Cardiac fibroblast (primary cell): ENCODE measurements at regions not wholly inside any gene's neighbourhood (a gene's known extent, or its start where the extent isn't known, plus 50 kb on each side); places are given as distances from the start of the nearest gene placed in this dataset.

Experiments used
- DNase-seq, 2 donors: peaks; one replicate each; pipeline versions ENCODE4 v3.0.0 to v3.0.0-alpha.2; 2010; ENCODE audit warnings: low read depth in 2 of 2
- H3K4me3 ChIP-seq, 2 donors: replicated peaks in 1 of 2; 1 replicate in 1 of 2; 2 replicates in 1 of 2; pipeline ENCODE4 v1.5.1; 2011; ENCODE audit warnings: low read depth in 2 of 2, low read length in 2 of 2, mild to moderate bottlenecking in 2 of 2, moderate library complexity in 1 of 2
- TF ChIP-seq, protein P1 (sequence below): IDR thresholded peaks from one replicate; pipeline ENCODE4 v1.5.1; 2011; ENCODE audit warnings: low read depth, mild to moderate bottlenecking, low read length, inconsistent platforms

DNA sequence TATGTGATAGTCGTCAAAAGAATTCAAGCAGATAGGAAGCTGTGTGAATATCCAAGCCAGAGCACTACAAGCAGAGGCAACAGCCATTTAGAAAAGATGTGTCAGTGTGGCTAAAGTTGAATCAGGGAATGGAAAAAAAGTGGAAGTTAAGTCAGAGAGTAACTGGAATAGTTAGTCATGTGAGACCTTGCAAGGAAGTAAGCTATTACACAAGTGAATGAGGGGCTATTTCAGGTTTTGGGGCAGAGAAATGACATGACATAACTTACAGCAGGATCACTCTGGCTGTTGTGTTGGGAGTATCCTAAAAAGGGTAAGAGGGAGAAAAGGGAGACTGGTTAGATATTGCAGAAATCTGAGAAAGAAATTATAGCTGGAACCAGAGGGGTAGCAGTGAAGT is 236.6 kb upstream of the PCDH18 start:
- TF ChIP-seq, protein P1, sequence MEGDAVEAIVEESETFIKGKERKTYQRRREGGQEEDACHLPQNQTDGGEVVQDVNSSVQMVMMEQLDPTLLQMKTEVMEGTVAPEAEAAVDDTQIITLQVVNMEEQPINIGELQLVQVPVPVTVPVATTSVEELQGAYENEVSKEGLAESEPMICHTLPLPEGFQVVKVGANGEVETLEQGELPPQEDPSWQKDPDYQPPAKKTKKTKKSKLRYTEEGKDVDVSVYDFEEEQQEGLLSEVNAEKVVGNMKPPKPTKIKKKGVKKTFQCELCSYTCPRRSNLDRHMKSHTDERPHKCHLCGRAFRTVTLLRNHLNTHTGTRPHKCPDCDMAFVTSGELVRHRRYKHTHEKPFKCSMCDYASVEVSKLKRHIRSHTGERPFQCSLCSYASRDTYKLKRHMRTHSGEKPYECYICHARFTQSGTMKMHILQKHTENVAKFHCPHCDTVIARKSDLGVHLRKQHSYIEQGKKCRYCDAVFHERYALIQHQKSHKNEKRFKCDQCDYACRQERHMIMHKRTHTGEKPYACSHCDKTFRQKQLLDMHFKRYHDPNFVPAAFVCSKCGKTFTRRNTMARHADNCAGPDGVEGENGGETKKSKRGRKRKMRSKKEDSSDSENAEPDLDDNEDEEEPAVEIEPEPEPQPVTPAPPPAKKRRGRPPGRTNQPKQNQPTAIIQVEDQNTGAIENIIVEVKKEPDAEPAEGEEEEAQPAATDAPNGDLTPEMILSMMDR: no peak
- no peak for DNase-seq
- no peak overlapping the region for H3K4me3 ChIP-seq

DNA sequence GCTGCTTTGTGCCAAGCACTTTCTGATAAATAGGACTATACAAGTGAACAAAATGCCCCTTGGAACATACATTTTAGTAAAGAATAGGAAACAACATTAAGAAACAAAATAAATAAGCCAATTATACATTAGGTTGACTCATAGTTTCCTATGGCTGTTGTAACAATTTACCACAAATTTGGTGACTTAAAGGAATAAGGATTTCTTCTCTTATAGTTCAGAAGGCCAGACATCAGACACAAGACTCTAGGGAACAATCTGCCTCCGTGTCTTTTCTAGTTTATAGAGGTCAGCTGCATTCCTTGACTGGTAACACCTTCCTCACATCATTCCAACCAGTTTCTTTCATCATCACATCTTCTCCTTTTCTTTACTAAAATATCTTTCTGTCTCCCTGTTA is 235.9 kb upstream of the PCDH18 start:
- H3K4me3 ChIP-seq: no peak overlapping the region
- TF ChIP-seq, protein P1: no peak
- peak; percentile 10 to 50 for DNase-seq

DNA sequence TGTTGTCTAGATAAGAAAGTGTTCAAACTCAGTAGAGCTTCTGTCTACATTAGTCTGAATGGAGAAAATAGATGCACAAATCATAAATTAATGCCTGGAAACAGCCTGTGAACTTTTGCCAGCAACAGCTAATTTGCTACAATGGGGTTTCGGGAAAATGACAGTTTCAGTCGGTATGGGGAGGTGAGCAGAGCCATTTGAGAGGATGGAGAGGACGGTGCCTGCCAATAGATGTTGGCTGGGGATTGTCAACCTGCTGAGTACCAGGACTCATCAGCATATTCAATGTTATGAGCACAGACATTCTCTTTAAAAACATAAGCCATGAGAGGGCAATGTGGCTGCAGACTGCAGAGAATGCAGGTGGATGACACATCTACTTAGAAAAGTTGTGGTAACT is 230.3 kb upstream of the PCDH18 start:
- DNase-seq: no peak
- TF ChIP-seq, protein P1: no peak
- no peak overlapping the region for H3K4me3 ChIP-seq

DNA sequence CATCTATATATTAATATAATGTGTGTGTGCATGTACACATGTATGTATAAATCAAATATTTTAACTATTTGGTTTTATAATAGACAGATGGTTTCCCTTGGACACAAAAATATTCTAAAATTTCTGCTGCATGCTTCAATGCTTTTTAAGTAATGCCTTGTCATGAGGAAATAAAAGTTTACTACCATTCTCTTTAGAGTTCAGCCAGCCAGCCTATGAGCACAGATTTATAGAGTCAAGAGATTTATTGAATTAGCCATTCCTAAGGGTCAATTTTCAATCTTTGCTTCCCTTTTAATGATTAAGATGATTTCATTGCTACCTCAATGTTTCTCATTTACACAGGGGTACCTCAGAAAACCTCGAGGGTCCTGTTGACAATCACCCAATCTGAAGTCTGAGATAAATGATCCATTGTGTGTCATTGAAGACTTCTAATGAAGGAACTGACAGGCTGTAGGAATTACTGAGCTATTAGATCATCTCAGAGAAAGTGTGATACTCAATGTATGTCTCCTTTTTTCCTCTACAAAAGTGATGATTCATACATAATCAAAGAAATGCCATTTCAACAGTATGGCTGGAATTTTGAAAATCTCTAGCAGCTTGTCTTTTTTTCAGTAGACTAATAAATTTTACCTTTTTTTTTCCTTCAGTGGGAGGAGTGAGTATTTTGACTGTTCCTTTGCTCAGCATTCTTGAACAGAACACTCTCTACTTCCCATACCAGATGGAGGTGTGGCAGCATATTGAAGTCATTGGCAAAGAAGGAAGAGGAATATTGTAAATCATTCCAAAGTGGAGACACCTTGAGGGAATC is 222.6 kb upstream of the PCDH18 start:
- TF ChIP-seq, protein P1: no peak
- DNase-seq: peak; percentile 48 to 51

DNA sequence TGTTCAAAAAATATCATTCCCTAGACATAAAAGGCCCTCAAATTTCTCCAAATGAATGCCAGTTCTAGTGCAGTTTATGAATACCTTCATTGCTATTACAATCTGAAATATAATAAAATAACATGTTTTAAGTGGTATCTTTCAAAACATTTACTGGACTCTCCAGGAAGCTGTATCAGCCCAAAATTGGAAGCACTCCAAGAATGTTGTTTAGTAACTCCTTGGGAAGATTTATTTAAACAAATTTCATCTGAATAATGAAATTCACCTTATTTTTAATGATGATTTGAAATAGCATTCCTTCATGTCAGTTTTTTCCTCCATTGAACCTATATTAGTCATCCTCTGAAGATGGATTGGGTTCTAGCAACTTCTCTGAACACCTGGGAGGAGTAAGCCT is 217.2 kb upstream of the PCDH18 start:
- TF ChIP-seq, protein P1: no peak
- H3K4me3 ChIP-seq: no peak overlapping the region
- DNase-seq: peak; percentile 66 to 78

More for the DNA sequence above, 222.6 kb upstream of the PCDH18 start:
- H3K4me3 ChIP-seq: no peak overlapping the region

DNA sequence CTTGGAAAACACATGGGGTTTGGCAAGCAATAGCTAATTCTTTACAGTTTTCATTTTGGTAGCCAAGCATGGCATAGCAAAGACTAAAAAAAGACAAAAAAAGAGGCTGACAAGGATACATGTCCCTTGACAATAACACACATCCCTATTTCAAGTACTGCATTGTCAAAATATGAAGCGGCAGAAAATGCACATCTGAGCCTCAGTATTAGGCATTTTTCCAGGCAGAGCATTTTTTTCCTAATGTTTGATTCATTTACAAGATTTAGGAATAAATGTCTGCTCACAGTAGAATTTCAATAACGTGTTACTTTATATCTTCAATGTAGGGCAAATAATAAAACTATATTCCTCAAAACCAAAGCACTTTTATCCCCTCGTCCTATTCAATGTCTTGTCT is 216.3 kb upstream of the PCDH18 start:
- no peak for DNase-seq
- no peak overlapping the region for H3K4me3 ChIP-seq
- TF ChIP-seq, protein P1: no peak
